22Rv1 (cell line): ENCODE measurements at regions not wholly inside any gene's neighbourhood (a gene's known extent, or its start where the extent isn't known, plus 50 kb on each side); places are given as distances from the start of the nearest gene placed in this dataset.
A peak's percentile ranks its signal among the peaks of the same experiment; 100 is the strongest.
"Not testable (repeated sequence)": the region's sequence is repeated elsewhere in the genome, so short reads cannot be mapped to it uniquely, and the experiment has no call there.

Experiments
- H3K27ac ChIP-seq: fragments of 450-650 bp; 2 replicates; pipeline ENCODE4 v1.5.1; 2017
- ZFX ChIP-seq: fragments of 450-650 bp; IDR thresholded peaks from 2 replicates; pipeline ENCODE4 v1.6.1; 2017; ENCODE audit warnings: antibody characterized with exemption, borderline replicate concordance
- TF ChIP-seq, protein P1 (sequence below): fragments of 450-650 bp; IDR thresholded peaks from 2 replicates; pipeline ENCODE4 v1.5.1; 2017; ENCODE audit warnings: mild to moderate bottlenecking

DNA sequence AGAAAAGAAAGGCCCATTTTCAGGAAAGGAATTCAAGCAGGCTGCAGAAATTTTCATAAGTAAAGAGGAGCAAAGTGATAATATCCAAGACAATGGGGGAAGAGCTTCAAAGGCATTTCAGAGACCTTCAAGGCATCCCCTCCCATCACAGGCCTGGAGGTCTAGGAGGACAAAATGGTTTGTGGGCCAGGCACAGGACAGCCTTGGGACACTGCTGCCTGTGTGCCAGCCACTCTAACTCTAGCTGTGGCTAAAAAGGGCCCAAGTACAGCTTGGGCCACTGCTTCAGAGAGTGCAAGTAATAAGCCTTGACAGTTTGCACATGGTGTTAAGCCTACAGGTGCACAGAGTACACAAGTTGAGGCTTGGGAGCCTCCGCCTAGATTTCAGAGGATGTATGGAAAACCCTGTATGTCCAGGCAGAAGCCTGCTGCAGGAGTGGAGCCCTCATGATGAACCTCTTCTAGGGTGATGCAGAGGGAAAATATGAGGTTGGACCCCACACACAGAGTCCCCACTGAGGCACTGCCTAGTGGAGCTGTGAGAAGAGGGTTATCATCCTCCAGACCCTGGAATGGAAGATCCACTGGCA lies 51.8 kb upstream of the ZSWIM5 start:
- H3K27ac ChIP-seq, result no peak overlapping the region
- TF ChIP-seq ZFX, result no peak
- TF ChIP-seq, protein P1, sequence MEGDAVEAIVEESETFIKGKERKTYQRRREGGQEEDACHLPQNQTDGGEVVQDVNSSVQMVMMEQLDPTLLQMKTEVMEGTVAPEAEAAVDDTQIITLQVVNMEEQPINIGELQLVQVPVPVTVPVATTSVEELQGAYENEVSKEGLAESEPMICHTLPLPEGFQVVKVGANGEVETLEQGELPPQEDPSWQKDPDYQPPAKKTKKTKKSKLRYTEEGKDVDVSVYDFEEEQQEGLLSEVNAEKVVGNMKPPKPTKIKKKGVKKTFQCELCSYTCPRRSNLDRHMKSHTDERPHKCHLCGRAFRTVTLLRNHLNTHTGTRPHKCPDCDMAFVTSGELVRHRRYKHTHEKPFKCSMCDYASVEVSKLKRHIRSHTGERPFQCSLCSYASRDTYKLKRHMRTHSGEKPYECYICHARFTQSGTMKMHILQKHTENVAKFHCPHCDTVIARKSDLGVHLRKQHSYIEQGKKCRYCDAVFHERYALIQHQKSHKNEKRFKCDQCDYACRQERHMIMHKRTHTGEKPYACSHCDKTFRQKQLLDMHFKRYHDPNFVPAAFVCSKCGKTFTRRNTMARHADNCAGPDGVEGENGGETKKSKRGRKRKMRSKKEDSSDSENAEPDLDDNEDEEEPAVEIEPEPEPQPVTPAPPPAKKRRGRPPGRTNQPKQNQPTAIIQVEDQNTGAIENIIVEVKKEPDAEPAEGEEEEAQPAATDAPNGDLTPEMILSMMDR, result no peak

DNA sequence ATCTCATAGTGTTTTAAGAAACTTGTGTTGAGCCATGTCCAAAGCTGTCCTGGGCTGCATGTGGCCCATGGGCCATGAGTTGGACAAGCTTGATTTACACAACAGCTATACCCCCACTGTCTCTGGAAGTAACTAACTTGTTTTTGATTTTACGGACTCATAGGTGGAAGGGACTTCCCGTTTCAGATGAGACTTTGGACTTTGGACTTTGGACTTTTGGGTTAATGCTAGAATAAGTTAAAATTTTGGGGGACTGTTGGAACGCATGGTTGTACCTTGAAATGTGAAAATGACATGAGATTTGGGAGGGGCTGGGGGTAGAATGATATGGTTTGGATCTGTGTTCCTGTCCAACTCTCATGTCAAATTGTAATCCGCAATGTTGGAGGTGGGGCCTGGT lies 52.6 kb upstream of the ZSWIM5 start:
- H3K27ac ChIP-seq, result no peak overlapping the region
- no peak for TF ChIP-seq ZFX
- TF ChIP-seq, protein P1, result no peak

DNA sequence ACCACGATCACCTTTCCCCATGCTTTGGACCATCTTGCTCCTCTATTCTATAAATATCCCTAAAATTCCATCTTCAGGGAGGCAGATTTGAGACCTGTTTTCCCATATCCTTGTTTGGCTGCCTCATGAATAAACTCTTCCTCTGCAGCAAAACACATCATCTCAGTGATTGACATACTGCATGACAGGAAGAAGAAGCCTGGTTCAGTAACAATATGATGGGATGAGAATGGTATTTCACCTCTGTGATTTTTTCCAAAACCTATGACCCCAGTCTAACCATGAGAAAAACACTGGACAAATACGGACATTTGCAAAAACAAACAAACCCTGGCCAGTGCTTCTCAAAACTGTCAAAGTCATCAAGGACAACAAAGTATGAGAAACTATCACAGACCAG lies 53.8 kb upstream of the ZSWIM5 start:
- no peak overlapping the region for H3K27ac ChIP-seq
- TF ChIP-seq, protein P1, result no peak
- TF ChIP-seq ZFX, result no peak

DNA sequence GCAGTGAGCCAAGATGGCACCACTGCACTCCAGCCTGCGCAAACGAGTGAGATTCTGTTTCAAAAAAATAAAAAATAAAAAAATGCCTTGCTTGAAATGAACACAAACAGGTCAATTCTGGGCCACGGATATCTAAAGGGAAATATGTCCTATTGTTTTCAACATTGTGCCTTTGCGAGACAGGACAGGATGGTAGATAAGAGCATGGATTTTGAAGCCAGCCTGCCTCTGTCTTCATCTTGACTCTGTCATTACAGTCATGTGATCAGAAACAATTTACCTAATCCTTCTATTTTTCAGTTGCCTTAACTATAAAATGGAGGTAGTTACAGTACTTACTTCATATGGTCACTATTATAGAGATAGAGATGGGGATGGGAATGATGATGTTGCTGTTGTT lies 56.7 kb upstream of the ZSWIM5 start:
- TF ChIP-seq ZFX, result no peak
- TF ChIP-seq, protein P1, result no peak
- H3K27ac ChIP-seq, result no peak overlapping the region

DNA sequence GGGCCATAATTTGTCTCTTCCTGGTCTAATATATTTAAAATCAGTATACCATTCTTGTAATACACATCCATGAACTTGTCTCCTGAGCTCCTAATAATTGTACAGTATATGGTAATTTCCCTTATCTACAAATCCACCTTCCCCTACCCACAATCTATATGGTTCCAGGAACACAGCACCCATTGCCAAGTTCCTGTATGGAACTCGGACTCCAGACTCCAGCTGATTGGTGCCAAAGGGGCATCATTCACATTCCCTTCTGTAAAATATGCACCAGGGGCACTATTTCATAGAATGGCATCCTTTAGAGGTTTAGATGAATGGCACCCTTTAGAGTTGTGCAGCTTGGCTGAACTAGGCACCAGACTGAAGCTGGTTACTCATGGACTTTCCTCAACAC lies 58.8 kb upstream of the ZSWIM5 start:
- no peak overlapping the region for H3K27ac ChIP-seq
- TF ChIP-seq, protein P1, result no peak
- no peak for TF ChIP-seq ZFX

DNA sequence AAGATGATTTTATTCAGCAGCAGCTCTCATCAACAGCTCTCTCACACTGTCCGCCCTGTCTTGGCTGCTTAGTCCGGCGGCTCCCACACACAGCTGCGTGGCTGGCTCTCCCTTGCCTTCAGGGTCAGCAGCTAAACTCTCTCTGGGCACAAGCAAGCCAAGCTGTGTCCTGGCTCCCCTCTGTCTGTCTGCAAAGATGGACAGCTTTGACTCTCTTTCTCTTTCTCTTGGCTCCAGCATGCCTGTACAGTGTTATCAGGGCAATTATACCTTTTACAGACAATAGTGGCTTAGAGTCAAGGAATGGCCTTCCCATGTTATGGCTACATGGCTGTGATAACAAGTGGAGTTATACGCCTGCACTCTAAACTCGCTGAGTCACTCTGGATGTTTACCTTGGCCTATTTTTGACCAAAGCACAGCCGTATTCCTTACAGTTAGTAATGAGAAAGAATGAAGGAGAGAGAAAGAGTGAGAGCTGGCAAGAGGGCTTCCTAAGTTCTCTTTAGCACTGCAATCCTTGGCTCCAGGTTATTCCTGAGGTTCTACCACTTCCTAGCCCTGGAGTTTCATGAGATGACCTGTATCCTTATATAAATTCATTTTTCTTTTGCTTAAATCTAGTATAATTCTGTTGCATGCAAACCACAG lies 59.9 kb upstream of the ZSWIM5 start:
- peak overlapping the region; percentile 25; the same call in 1 of the 2 replicates for H3K27ac ChIP-seq
- TF ChIP-seq, protein P1, result no peak
- no peak for TF ChIP-seq ZFX

DNA sequence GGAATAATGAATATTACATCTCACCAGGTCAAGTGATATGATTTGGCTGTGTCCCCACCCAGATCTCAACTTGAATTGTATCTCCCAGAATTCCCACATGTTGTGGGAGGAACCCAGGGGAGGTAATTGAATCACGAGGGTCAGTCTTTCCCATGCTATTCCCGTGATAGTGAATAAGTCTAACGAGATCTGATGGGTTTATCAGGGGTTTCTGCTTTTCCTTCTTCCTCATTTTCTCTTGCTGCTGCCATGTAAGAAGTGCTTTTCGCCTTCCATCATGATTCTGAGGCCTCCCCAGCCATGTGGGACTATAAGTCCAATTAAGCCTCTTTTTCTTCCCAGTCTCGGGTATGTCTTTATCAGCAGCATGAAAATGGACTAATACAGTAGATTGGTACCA lies 58.4 kb upstream of the HPDL start:
- not testable (repeated sequence) for H3K27ac ChIP-seq

DNA sequence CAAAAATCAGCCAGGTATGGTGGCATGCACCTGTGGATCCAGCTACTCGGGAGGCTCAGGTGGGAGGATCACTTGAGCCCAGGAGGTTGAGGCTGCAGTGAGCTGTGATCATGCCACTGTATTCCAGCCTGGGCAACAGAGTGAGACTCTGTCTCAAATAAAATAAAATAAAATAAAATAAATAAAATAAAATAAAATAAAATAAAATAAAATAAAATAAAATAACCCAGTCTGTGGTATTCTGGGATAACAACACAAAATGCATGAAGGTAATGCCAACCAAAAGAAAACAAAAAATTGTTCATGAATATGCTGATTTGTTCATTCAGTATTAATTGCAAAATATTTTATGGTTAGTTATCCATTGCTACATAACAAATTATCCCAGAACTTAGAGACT lies 54.4 kb upstream of the HPDL start:
- H3K27ac ChIP-seq, result not testable (repeated sequence)
